ENCODE measurements at regions not wholly inside any gene's neighbourhood (a gene's known extent, or its start where the extent isn't known, plus 50 kb on each side); places are given as distances from the start of the nearest gene placed in this dataset.

- POLR2A ChIA-PET: no interaction called here
- H3K27me3 Mint-ChIP-seq: peaks cover 1 to 32% (median 7%) of the 10 kb centered on the region in 5 donors
- no peaks in the 10 kb centered on the region for H3K36me3 Mint-ChIP-seq
- no peak overlapping the region for H3K4me3 Mint-ChIP-seq
- peaks cover 0 to 2% (median 0%) of the 10 kb centered on the region in 9 donors for H3K9me3 Mint-ChIP-seq
- DNase-seq: no peak
- peaks cover 0 to 1% (median 0%) of the 10 kb centered on the region in 4 donors for H3K4me1 Mint-ChIP-seq
- H3K27ac Mint-ChIP-seq: no peak overlapping the region
- ATAC-seq: no peak
Measured at GRCh38 chr4:26171501-26171900, 149.3 kb upstream of the RBPJ start.

GRCh38 chr4:26171941-26172340 lies 148.9 kb upstream of the RBPJ start:
- Mint-ChIP-seq H3K9me3 (peaks cover 0 to 2% (median 0%) of the 10 kb centered on the region in 9 donors), H3K27ac (peak overlapping the region in 1 of 10 donors; percentile 49), H3K27me3 (peaks cover 1 to 32% (median 7%) of the 10 kb centered on the region in 5 donors), H3K4me3 (no peak overlapping the region), H3K4me1 (peaks cover 0 to 1% (median 0%) of the 10 kb centered on the region in 4 donors), H3K36me3 (no peaks in the 10 kb centered on the region)
- POLR2A ChIA-PET: no interaction called here
- no peak for ATAC-seq
- no peak for DNase-seq

- peaks cover 0 to 1% (median 0%) of the 10 kb centered on the region in 4 donors for H3K4me1 Mint-ChIP-seq
- no peak overlapping the region for H3K4me3 Mint-ChIP-seq
- no peaks in the 10 kb centered on the region for H3K36me3 Mint-ChIP-seq
- ATAC-seq: no peak
- POLR2A ChIA-PET: no interaction called here
- DNase-seq: no peak
- no peak overlapping the region for H3K27ac Mint-ChIP-seq
- H3K27me3 Mint-ChIP-seq: peaks cover 1 to 32% (median 7%) of the 10 kb centered on the region in 5 donors
- H3K9me3 Mint-ChIP-seq: peaks cover 0 to 2% (median 0%) of the 10 kb centered on the region in 9 donors
Measured at GRCh38 chr4:26173619-26174018, 147.2 kb upstream of the RBPJ start.

GRCh38 chr4:26174027-26174426 lies 146.8 kb upstream of the RBPJ start:
- ATAC-seq (no peak), DNase-seq (no peak)
- Mint-ChIP-seq H3K27ac (no peak overlapping the region), H3K4me1 (peaks cover 0 to 1% (median 0%) of the 10 kb centered on the region in 4 donors), H3K27me3 (peaks cover 1 to 32% (median 7%) of the 10 kb centered on the region in 5 donors), H3K36me3 (no peaks in the 10 kb centered on the region), H3K9me3 (peaks cover 0 to 2% (median 0%) of the 10 kb centered on the region in 9 donors), H3K4me3 (no peak overlapping the region)
- POLR2A ChIA-PET: no interaction called here

GRCh38 chr4:26175006-26175786 lies 145.6 kb upstream of the RBPJ start:
- no peaks in the 10 kb centered on the region for H3K36me3 Mint-ChIP-seq
- POLR2A ChIA-PET: no interaction called here
- H3K27ac Mint-ChIP-seq: peak overlapping the region in 1 of 10 donors; percentile 66
- no peak overlapping the region for H3K4me3 Mint-ChIP-seq
- H3K4me1 Mint-ChIP-seq: peaks cover 0 to 1% (median 0%) of the 10 kb centered on the region in 4 donors
- DNase-seq (no peak), ATAC-seq (no peak)
- peaks cover 1 to 32% (median 7%) of the 10 kb centered on the region in 5 donors for H3K27me3 Mint-ChIP-seq
- peaks cover 0 to 4% (median 0%) of the 10 kb centered on the region in 9 donors for H3K9me3 Mint-ChIP-seq

GRCh38 chr4:26175905-26176470 lies 144.8 kb upstream of the RBPJ start:
- DNase-seq: no peak
- Mint-ChIP-seq H3K4me3 (no peak overlapping the region), H3K36me3 (no peaks in the 10 kb centered on the region), H3K9me3 (peaks cover 0 to 3% (median 0%) of the 10 kb centered on the region in 9 donors), H3K4me1 (peaks cover 0 to 1% (median 0%) of the 10 kb centered on the region in 4 donors), H3K27ac (no peak overlapping the region), H3K27me3 (peaks cover 0 to 30% (median 7%) of the 10 kb centered on the region in 5 donors)
- POLR2A ChIA-PET: no interaction called here
- ATAC-seq: no peak

GRCh38 chr4:26176598-26177149 lies 144.1 kb upstream of the RBPJ start:
- DNase-seq (no peak), ATAC-seq (no peak)
- Mint-ChIP-seq H3K9me3 (peaks cover 0 to 5% (median 0%) of the 10 kb centered on the region in 9 donors), H3K27me3 (peaks cover 0 to 24% (median 7%) of the 10 kb centered on the region in 5 donors), H3K4me3 (no peak overlapping the region), H3K27ac (no peak overlapping the region), H3K4me1 (peaks cover 0 to 1% (median 0%) of the 10 kb centered on the region in 4 donors), H3K36me3 (no peaks in the 10 kb centered on the region)
- POLR2A ChIA-PET: no interaction called here

- Mint-ChIP-seq H3K27me3 (peaks cover 0 to 2% (median 0%) of the 10 kb centered on the region in 5 donors), H3K36me3 (no peaks in the 10 kb centered on the region), H3K4me3 (no peak overlapping the region), H3K9me3 (peaks cover 0 to 5% (median 0%) of the 10 kb centered on the region in 9 donors), H3K27ac (no peak overlapping the region), H3K4me1 (no peaks in the 10 kb centered on the region)
- ATAC-seq (no peak), DNase-seq (no peak)
- POLR2A ChIA-PET: no interaction called here
Measured at GRCh38 chr4:26178854-26179253, 142.0 kb upstream of the RBPJ start.

GRCh38 chr4:26179316-26179760 lies 141.5 kb upstream of the RBPJ start:
- H3K27ac Mint-ChIP-seq: no peak overlapping the region
- H3K27me3 Mint-ChIP-seq: no peaks in the 10 kb centered on the region
- ATAC-seq: no peak
- H3K9me3 Mint-ChIP-seq: peaks cover 0 to 5% (median 0%) of the 10 kb centered on the region in 9 donors
- POLR2A ChIA-PET: no interaction called here
- H3K4me3 Mint-ChIP-seq: no peak overlapping the region
- H3K4me1 Mint-ChIP-seq: no peaks in the 10 kb centered on the region
- H3K36me3 Mint-ChIP-seq: no peaks in the 10 kb centered on the region
- DNase-seq: no peak

- Mint-ChIP-seq H3K4me3 (no peak overlapping the region), H3K9me3 (peaks cover 0 to 5% (median 0%) of the 10 kb centered on the region in 9 donors), H3K36me3 (peaks cover 0 to 2% (median 0%) of the 10 kb centered on the region in 3 donors), H3K4me1 (no peaks in the 10 kb centered on the region), H3K27me3 (no peaks in the 10 kb centered on the region), H3K27ac (no peak overlapping the region)
- ATAC-seq (no peak), DNase-seq (no peak)
- POLR2A ChIA-PET: no interaction called here
Measured at GRCh38 chr4:26181616-26182015, 139.2 kb upstream of the RBPJ start.

- ATAC-seq (no peak), DNase-seq (no peak)
- Mint-ChIP-seq H3K4me3 (no peak overlapping the region), H3K4me1 (no peaks in the 10 kb centered on the region), H3K9me3 (peaks cover 0 to 5% (median 0%) of the 10 kb centered on the region in 9 donors), H3K36me3 (peaks cover 0 to 2% (median 0%) of the 10 kb centered on the region in 3 donors), H3K27me3 (no peaks in the 10 kb centered on the region), H3K27ac (no peak overlapping the region)
- POLR2A ChIA-PET: no interaction called here
Measured at GRCh38 chr4:26183017-26183416, 137.8 kb upstream of the RBPJ start.

GRCh38 chr4:26185436-26185835 lies 135.4 kb upstream of the RBPJ start:
- H3K27me3 Mint-ChIP-seq: no peaks in the 10 kb centered on the region
- H3K9me3 Mint-ChIP-seq: peaks cover 0 to 5% (median 0%) of the 10 kb centered on the region in 9 donors
- peaks cover 0 to 2% (median 0%) of the 10 kb centered on the region in 3 donors for H3K36me3 Mint-ChIP-seq
- no peak for DNase-seq
- H3K27ac Mint-ChIP-seq: no peak overlapping the region
- no peaks in the 10 kb centered on the region for H3K4me1 Mint-ChIP-seq
- ATAC-seq: no peak
- POLR2A ChIA-PET: no interaction called here
- H3K4me3 Mint-ChIP-seq: no peak overlapping the region

- DNase-seq (no peak), ATAC-seq (no peak)
- Mint-ChIP-seq H3K27me3 (no peaks in the 10 kb centered on the region), H3K36me3 (no peaks in the 10 kb centered on the region), H3K4me1 (peaks cover 4 to 22% (median 10%) of the 10 kb centered on the region in 4 donors), H3K4me3 (no peak overlapping the region), H3K27ac (peak overlapping the region in 1 of 10 donors; percentile 39), H3K9me3 (no peaks in the 10 kb centered on the region)
- POLR2A ChIA-PET: interaction anchor here (0.7 kb wide), 1 partner anchor 90 kb away, joined by 3 read pairs; no protein-coding TSS in a partner anchor
Measured at GRCh38 chr4:26191353-26191752, 129.5 kb upstream of the RBPJ start.

All from naive thymus-derived CD8-positive, alpha-beta T cell (primary cell).